ENCODE measurements at regions not wholly inside any gene's neighbourhood (a gene's known extent, or its start where the extent isn't known, plus 50 kb on each side); places are given as distances from the start of the nearest gene placed in this dataset.
A peak's percentile ranks its signal among the peaks of the same experiment; 100 is the strongest.
"Not testable (repeated sequence)": the region's sequence is repeated elsewhere in the genome, so short reads cannot be mapped to it uniquely, and the experiment has no call there.

- peak; percentile 17 for DNase-seq
These were observed 80.2 kb downstream of the SH2D1A start for GRCh38 chrX:124426288-124427169.

DNA sequence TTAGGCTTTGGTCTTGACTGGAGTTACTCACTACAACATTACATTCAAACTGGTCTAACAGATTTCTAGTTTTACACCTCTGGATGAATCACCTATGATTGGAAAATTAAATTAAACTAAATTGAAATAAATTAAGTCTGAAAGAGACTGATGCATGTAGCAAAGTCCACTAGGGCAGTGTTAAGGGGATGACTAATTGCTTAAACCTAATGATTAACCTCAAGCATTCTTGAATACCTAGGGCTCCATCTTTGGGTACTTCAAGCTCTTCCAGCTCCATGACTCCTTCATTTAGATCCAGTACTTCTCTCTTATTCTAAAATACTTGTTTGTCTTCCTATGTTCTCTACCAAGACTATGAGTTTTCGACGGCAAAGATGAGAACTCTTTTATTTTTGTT, 86.8 kb downstream of the SH2D1A start:
- no peak for DNase-seq

DNA sequence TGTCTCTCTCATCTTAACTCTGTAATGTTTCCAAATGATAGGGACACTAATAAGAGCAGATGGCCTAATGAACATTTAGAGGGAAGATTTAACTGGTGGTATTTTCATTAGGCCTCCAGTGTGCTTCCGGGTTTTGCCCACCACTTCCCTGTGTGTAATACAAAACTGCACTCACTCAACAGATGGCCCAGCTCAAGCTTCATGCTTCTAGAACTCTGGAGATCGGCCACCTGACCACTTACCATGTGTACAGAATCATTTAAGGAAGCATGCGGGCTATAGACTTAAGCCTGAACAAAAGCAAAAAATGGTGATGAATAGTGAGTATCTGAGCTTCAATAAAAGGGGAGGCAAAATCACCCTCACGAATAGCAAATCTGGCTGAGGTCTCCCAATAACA, 89.3 kb downstream of the SH2D1A start:
- DNase-seq, result peak; percentile 48

GRCh38 chrX:124440695-124441094, 94.3 kb downstream of the SH2D1A start:
- DNase-seq, result no peak

DNA sequence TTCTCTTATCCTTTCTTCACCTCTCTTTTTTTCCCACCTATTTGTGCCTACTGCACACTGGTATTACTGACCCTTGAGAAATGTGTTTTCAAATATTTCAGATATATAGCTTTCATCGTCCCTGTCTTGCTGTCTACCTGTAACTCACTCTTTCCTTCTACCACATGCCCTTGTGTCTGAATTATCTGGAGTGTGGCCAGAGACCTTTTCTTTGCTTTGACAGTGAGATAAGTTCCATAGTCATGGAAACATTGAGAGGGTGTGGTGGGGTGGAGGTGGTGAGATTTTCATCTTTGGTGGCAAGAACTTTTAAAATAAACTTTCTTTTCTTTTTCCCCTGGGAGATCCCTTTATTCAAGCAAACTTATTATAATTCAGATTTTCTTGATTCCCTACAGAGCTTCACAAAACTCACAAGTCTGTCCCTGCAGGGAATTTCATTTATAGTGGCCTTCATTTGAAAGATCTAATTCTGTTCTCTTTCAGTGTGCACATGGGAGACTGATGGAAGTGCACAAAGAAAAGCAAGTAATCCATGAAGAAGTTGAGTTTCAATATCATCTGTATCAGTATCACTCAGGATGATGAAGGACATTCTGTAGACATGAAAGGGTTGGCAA, 95.7 kb downstream of the SH2D1A start:
- no peak for DNase-seq

DNA sequence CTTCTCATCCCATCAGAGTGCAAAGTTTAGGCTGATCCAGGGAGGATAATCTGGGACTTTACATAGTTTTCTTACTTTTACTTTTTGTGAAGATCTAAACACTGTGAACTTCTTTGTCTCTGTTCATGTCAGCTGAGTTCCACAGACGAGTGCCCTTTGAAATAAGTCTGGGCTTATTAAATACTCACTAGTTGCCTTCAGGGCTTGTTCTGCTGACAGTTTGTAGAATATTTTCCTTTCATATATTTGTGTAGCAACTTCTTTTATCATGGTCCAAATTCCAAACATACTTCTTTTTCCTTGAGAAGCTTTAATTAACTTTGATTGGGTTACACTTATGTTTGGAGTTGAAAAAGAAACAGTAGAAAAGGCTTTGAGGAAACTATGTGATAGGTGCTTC, 109.6 kb downstream of the SH2D1A start:
- DNase-seq, result no peak

DNA sequence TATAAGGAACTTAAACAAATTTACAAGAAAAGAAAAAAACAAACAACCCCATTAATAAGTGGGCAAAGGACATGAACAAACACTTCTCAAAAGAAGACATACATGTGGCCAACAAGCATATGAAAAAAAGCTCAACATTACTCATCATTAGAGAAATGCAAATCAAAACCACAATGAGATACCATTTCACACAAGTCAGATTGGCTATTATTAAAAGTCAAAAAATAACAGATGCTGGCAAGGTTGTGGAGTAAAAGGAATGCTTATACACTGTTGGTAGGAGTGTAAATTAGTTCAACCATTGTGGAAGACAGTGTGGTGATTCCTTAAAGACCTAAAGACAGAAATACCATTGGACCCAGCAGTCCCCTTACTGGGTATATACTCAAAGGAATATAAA, 113.5 kb downstream of the SH2D1A start:
- DNase-seq, result not testable (repeated sequence)

GRCh38 chrX:124462931-124463330, 116.6 kb downstream of the SH2D1A start:
- DNase-seq, result no peak

DNA sequence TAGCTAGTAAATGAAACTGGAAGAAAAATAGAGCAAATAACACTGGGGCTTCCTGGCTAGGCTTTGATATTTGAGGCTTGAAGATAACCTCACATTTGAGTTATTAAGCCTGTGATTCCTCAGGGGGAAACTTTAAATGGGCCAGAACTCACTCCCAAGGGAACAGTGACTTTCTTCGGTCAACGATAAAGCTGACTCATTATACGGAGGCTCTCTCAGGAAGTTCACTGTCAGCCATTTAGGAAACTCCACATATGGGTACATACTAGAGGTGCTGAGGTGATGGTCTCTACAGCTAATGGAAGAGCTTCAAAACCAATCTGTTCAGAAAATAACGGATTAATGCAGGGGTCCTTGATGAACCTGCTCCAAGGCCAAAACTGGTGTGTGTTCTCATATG, 120.8 kb downstream of the SH2D1A start:
- DNase-seq, result no peak

DNA sequence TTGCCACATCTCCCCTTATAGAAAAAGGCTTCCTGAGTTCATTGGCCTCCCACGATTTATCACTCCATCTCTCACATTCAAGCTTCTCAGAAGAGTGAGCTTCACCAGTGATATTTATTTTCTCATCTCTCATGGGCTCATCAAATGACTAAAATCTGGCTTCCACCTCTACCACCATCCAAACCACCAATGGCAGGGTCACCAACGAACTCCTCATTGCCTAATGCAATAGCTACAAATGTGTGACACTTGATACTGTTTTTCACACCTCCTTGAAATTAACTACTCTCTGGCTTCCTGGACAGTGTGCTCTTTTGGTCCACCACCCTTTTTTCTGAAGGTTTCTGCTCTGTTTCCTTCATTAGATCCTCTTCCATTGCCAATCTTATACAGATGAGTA, 129.0 kb downstream of the SH2D1A start:
- no peak for DNase-seq

DNA sequence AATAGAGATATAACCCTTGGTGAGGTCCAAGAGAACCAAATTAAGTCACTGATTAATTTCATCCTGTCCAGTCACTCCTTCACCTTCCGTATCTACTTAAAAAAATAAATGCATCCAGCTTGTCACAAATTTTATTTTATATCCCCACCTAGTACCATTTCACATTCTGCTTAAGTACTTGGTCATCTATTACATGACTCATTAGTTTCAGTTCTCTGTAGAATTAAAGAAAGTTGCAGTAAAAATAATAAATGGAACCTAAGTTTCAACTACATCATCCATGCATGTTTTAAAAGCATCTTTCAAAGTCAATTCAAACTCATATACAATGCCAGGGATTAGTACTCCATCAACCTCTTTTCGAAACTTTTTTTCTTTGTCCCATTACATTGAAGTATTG, 130.2 kb downstream of the SH2D1A start:
- no peak for DNase-seq

- DNase-seq, result no peak
These were observed 131.7 kb downstream of the SH2D1A start for GRCh38 chrX:124478046-124478445.

DNA sequence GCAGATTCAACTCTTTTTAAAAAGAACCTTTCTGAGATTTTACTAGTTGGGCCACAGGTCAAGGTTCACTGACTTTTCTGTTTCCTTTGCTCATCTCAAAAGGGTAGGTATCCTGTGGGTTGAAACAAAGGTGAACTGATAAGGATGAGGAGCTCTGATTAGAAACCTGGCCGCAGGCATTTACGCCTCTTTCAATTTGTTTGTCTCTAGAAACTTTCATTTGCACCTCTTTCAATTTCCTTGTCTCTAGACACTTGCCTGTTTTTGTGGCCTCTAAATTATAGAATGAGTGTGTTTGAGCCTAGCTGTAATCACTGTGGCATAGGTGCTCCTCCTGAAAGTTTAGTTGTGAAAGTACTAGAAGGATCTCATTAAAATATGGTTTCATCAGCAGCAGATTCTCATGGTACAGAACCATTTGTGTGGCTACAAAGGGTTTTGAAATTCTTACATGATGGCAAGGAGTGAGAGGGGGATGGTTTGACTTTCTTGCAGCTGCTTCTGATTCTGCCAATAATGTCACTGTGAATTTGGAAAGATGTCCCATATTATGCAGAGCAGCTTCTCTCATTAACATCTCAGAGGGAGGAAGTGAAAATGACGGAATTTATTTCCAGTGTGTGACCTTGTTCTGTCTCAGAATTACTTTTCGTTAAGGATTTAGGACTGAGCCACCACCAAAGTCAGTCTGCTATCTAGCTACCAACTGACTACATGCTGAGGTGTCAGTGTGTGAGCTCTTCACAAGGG, 142.2 kb downstream of the SH2D1A start:
- DNase-seq, result no peak

- no peak for DNase-seq
These were observed 147.6 kb downstream of the SH2D1A start for GRCh38 chrX:124493984-124494383.

DNA sequence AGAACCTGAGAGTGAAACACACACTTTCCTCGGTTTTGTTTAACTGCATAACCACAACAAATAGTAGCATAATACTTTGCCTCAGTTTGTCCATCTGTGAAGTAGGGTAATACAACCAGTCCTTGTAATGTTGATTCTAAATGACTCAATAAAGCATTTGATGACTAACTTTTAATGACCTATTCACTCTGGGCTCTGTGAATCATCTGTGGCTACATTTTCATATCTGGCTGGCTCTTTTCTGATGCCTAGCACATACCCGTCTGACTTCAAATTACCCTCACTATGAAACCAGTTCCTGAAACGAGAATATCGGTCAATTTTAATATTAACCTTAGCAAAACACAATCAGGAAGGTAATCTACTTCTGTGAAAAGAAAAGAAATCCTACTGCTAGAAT, 151.0 kb downstream of the SH2D1A start:
- DNase-seq, result no peak

DNA sequence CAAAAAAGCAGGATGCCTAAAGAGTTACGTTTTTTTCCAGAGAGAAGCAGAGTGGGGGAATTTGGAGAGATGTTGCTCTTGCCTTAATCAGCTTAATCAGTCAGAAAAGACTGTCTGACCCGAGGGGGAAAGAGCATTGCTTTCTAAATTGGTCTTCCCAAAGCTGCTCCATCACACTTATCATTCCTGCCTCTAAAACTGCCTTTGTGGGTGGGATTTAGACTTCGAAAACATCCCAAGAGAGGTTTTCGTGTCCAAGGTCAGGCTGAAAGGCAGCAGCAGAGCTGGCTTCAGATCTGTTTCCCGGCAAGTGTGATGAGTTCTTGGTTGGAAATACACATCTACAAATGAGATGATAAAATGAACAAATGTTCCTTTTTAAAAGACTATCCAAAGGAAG, 155.2 kb downstream of the SH2D1A start:
- DNase-seq, result peak; percentile 38

GRCh38 chrX:124502166-124502565, 155.8 kb downstream of the SH2D1A start:
- peak; percentile 37 for DNase-seq

DNA sequence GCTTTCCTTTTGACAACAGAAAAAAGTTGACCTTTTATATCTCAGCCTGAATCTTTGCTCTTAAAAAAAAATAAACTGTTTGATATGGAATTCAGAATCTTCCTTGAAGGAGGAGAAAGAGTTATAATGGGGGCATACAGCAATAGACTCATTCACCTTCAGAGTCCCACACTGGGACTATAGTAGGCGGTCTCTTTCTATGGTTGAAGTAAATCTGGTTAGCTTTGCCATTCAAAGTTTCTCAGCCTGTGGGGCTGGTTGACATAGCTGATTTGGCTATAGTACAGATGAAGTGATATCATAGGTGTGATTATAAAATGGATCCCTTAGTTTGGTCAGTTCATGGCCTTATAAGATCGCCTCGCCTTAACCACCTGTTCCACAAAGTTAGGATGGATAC, 156.2 kb downstream of the SH2D1A start:
- DNase-seq, result no peak

GRCh38 chrX:124504111-124504983, 158.0 kb downstream of the SH2D1A start:
- DNase-seq, result no peak

DNA sequence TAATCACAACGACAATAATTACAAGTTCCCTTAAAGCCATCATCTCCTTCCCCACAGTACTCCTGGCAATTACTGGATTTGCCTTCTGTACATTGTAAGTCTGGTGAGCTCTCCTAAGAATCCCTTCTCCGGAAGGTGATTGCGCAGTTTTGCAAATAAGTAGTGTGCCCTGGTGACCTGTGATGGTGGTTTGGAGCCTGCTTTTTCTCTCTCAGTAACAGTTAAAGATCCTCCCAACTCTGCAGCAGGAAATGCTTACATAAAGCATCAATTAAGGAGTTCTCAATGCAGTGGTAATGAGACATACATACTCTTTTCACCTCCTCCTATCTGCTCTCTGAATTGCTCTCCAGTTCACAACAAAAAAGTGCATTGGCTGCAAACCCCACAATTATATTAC, 159.7 kb downstream of the SH2D1A start:
- no peak for DNase-seq

DNA sequence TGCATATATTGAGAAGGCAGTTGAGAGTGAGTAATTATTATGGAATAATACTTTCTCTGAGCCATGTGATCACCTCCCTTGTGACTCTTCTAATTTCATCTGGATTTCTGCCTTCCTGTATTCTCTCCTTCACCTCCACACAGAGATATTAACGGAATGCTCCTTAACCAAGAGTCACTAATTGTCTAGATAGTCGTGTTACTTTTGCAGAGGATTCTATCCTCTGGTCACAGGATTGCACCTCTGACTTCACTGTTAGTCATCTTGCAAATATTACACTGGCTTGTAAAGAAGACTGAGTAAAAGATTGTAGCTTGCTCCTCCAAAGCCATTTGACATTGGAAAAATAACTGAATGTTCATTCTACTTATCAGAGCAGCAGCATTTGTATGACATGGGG, 160.9 kb downstream of the SH2D1A start:
- DNase-seq, result no peak

DNA sequence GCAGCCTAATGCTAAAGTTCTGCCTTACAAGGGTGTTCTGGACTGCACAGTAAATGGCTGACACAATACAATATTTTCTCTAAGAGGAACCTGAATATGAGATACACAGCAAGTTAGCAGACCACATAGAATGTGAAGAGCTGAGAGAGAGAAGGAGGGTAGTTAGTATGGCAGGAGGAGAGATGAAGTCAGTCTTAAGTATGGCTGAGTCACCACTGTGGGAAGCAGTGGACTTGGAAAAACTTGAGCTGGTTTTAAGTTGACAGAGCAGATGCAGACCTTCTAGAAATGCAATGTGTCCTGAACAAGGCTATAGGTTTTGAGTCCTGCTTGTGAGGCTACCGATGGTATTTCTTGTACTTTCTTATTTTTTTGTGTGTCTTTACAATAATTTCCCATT, 172.5 kb downstream of the SH2D1A start:
- no peak for DNase-seq

GRCh38 chrX:124524852-124525251, 178.5 kb downstream of the SH2D1A start:
- DNase-seq, result no peak
